GM23338 (cell line): ENCODE measurements at regions not wholly inside any gene's neighbourhood (a gene's known extent, or its start where the extent isn't known, plus 50 kb on each side); places are given as distances from the start of the nearest gene placed in this dataset.

Experiments used
- CREB1 ChIP-seq: fragments of 250-450 bp; sonication (Bioruptor Pico); IDR thresholded peaks from 2 replicates; pipeline ENCODE4 v1.5.0; 2020; ENCODE audit warnings: low read depth, mild to moderate bottlenecking, moderate library complexity
- EZH2 ChIP-seq: fragments of 200-600 bp; sonication (generic); IDR thresholded peaks from one replicate; pipeline ENCODE4 v1.8.0; 2017; ENCODE audit warnings: antibody characterized with exemption, mild to moderate bottlenecking, low read depth; ENCODE audit not compliant: unreplicated experiment
- JUNB ChIP-seq: IDR thresholded peaks from one replicate; pipeline ENCODE4 v1.6.1; 2016; ENCODE audit warnings: antibody characterized with exemption; ENCODE audit not compliant: unreplicated experiment
- NANOG ChIP-seq: IDR thresholded peaks from 2 replicates; pipeline ENCODE4 v1.6.1; 2016; ENCODE audit warnings: antibody characterized with exemption, borderline replicate concordance
- POLR2AphosphoS5 ChIP-seq: IDR thresholded peaks from 2 replicates; pipeline ENCODE4 v1.6.1; 2016; ENCODE audit warnings: antibody characterized with exemption, low read depth
- STAT1 ChIP-seq: IDR thresholded peaks from one replicate; pipeline ENCODE4 v1.6.1; 2016; ENCODE audit warnings: antibody characterized with exemption; ENCODE audit not compliant: unreplicated experiment
- ZNF114 ChIP-seq: fragments of 250-450 bp; sonication (Bioruptor Pico); IDR thresholded peaks from 2 replicates; pipeline ENCODE4 v1.5.0; 2020; ENCODE audit warnings: mild to moderate bottlenecking, moderate library complexity
- ZNF331 ChIP-seq: fragments of 250-450 bp; sonication (Bioruptor Pico); IDR thresholded peaks from 2 replicates; pipeline ENCODE4 v1.5.0; 2020; ENCODE audit warnings: low read depth, mild to moderate bottlenecking, moderate library complexity
- TF ChIP-seq, protein P1 (sequence below): fragments of 250-450 bp; sonication (Bioruptor Pico); IDR thresholded peaks from 2 replicates; pipeline ENCODE4 v1.5.0; 2020; ENCODE audit warnings: mild to moderate bottlenecking, moderate library complexity
- TF ChIP-seq, protein P2 (sequence below): IDR thresholded peaks from one replicate; pipeline ENCODE4 v1.6.1; 2018; ENCODE audit warnings: antibody characterized with exemption; ENCODE audit not compliant: unreplicated experiment
- TF ChIP-seq, protein P3 (sequence below), 2 experiments: fragments of 200-600 bp in 1 of 2; sonication (generic) in 1 of 2; conservative IDR thresholded peaks; 2 replicates each; pipeline versions ENCODE4 v1.5.1 to v1.6.1; 2016 to 2017; ENCODE audit warnings: antibody characterized with exemption in 2 of 2, low read depth in 2 of 2, mild to moderate bottlenecking in 2 of 2, moderate library complexity in 1 of 2

DNA sequence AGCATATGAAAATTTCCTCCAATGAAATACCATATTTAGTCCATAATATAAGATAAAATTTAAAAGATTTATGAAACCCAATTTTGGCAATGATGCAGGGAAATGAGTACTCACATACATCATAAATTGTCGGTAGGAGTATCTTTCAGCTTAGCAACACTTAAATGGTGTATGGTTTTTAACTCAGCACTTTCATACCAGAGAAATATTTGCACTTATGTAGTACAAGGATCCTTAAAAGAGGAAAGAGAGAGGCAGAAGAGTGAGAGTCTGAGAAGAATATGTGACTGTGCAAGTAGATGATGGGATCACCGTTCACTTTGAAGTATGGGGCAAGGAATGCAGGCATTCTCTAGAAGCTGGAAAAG is 379.3 kb upstream of the DCN start (continued):
- TF ChIP-seq, protein P1, sequence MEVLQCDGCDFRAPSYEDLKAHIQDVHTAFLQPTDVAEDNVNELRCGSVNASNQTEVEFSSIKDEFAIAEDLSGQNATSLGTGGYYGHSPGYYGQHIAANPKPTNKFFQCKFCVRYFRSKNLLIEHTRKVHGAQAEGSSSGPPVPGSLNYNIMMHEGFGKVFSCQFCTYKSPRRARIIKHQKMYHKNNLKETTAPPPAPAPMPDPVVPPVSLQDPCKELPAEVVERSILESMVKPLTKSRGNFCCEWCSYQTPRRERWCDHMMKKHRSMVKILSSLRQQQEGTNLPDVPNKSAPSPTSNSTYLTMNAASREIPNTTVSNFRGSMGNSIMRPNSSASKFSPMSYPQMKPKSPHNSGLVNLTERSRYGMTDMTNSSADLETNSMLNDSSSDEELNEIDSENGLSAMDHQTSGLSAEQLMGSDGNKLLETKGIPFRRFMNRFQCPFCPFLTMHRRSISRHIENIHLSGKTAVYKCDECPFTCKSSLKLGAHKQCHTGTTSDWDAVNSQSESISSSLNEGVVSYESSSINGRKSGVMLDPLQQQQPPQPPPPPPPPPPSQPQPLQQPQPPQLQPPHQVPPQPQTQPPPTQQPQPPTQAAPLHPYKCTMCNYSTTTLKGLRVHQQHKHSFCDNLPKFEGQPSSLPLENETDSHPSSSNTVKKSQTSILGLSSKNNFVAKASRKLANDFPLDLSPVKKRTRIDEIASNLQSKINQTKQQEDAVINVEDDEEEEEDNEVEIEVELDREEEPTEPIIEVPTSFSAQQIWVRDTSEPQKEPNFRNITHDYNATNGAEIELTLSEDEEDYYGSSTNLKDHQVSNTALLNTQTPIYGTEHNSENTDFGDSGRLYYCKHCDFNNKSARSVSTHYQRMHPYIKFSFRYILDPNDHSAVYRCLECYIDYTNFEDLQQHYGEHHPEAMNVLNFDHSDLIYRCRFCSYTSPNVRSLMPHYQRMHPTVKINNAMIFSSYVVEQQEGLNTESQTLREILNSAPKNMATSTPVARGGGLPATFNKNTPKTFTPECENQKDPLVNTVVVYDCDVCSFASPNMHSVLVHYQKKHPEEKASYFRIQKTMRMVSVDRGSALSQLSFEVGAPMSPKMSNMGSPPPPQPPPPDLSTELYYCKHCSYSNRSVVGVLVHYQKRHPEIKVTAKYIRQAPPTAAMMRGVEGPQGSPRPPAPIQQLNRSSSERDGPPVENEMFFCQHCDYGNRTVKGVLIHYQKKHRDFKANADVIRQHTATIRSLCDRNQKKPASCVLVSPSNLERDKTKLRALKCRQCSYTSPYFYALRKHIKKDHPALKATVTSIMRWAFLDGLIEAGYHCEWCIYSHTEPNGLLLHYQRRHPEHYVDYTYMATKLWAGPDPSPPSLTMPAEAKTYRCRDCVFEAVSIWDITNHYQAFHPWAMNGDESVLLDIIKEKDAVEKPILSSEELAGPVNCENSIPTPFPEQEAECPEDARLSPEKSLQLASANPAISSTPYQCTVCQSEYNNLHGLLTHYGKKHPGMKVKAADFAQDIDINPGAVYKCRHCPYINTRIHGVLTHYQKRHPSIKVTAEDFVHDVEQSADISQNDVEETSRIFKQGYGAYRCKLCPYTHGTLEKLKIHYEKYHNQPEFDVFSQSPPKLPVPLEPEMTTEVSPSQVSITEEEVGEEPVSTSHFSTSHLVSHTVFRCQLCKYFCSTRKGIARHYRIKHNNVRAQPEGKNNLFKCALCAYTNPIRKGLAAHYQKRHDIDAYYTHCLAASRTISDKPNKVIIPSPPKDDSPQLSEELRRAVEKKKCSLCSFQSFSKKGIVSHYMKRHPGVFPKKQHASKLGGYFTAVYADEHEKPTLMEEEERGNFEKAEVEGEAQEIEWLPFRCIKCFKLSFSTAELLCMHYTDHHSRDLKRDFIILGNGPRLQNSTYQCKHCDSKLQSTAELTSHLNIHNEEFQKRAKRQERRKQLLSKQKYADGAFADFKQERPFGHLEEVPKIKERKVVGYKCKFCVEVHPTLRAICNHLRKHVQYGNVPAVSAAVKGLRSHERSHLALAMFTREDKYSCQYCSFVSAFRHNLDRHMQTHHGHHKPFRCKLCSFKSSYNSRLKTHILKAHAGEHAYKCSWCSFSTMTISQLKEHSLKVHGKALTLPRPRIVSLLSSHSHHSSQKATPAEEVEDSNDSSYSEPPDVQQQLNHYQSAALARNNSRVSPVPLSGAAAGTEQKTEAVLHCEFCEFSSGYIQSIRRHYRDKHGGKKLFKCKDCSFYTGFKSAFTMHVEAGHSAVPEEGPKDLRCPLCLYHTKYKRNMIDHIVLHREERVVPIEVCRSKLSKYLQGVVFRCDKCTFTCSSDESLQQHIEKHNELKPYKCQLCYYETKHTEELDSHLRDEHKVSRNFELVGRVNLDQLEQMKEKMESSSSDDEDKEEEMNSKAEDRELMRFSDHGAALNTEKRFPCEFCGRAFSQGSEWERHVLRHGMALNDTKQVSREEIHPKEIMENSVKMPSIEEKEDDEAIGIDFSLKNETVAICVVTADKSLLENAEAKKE (CRISPR knock-in tag) = no peak
- TF ChIP-seq EZH2 = no peak
- TF ChIP-seq, protein P2, sequence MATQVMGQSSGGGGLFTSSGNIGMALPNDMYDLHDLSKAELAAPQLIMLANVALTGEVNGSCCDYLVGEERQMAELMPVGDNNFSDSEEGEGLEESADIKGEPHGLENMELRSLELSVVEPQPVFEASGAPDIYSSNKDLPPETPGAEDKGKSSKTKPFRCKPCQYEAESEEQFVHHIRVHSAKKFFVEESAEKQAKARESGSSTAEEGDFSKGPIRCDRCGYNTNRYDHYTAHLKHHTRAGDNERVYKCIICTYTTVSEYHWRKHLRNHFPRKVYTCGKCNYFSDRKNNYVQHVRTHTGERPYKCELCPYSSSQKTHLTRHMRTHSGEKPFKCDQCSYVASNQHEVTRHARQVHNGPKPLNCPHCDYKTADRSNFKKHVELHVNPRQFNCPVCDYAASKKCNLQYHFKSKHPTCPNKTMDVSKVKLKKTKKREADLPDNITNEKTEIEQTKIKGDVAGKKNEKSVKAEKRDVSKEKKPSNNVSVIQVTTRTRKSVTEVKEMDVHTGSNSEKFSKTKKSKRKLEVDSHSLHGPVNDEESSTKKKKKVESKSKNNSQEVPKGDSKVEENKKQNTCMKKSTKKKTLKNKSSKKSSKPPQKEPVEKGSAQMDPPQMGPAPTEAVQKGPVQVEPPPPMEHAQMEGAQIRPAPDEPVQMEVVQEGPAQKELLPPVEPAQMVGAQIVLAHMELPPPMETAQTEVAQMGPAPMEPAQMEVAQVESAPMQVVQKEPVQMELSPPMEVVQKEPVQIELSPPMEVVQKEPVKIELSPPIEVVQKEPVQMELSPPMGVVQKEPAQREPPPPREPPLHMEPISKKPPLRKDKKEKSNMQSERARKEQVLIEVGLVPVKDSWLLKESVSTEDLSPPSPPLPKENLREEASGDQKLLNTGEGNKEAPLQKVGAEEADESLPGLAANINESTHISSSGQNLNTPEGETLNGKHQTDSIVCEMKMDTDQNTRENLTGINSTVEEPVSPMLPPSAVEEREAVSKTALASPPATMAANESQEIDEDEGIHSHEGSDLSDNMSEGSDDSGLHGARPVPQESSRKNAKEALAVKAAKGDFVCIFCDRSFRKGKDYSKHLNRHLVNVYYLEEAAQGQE = no peak
- no peak for TF ChIP-seq STAT1
- TF ChIP-seq, protein P3, sequence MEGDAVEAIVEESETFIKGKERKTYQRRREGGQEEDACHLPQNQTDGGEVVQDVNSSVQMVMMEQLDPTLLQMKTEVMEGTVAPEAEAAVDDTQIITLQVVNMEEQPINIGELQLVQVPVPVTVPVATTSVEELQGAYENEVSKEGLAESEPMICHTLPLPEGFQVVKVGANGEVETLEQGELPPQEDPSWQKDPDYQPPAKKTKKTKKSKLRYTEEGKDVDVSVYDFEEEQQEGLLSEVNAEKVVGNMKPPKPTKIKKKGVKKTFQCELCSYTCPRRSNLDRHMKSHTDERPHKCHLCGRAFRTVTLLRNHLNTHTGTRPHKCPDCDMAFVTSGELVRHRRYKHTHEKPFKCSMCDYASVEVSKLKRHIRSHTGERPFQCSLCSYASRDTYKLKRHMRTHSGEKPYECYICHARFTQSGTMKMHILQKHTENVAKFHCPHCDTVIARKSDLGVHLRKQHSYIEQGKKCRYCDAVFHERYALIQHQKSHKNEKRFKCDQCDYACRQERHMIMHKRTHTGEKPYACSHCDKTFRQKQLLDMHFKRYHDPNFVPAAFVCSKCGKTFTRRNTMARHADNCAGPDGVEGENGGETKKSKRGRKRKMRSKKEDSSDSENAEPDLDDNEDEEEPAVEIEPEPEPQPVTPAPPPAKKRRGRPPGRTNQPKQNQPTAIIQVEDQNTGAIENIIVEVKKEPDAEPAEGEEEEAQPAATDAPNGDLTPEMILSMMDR (conservative IDR thresholded peaks at IDR 0.05; ENCODE audit: low read depth in 2 of 2) = no peak
- TF ChIP-seq ZNF114 (CRISPR knock-in tag) = no peak
- TF ChIP-seq CREB1 (CRISPR knock-in tag) = no peak
- TF ChIP-seq ZNF331 (CRISPR knock-in tag) = no peak
- no peak for TF ChIP-seq NANOG
- no peak for TF ChIP-seq POLR2AphosphoS5
- TF ChIP-seq JUNB = no peak
